GM23338 (cell line): ENCODE measurements at regions not wholly inside any gene's neighbourhood (a gene's known extent, or its start where the extent isn't known, plus 50 kb on each side); places are given as distances from the start of the nearest gene placed in this dataset.
A peak's percentile ranks its signal among the peaks of the same experiment; 100 is the strongest.

ENCODE experiments used
- ATAC-seq: fragments of 200-7000 bp; cut with Tn5 transposase; 3 replicates; pipeline ENCODE4 v1.9.1; 2020
- DNase-seq: peaks from one replicate; pipeline ENCODE4 v3.0.0-alpha.2; 2015; ENCODE audit warnings: low spot score
- H2AFZ ChIP-seq: fragments of 200-600 bp; sonication (generic); 2 replicates; pipeline ENCODE4 v1.8.0; 2016; ENCODE audit warnings: antibody characterized with exemption, mild to moderate bottlenecking, moderate library complexity
- H3F3A ChIP-seq: fragments of 200-600 bp; sonication (generic); replicated peaks from 2 replicates; pipeline ENCODE4 v1.8.0; 2017; ENCODE audit warnings: antibody characterized with exemption, mixed run types, low read depth
- H3K27ac ChIP-seq: fragments of 200-600 bp; sonication (generic); 2 replicates; pipeline ENCODE4 v1.6.1; 2016; ENCODE audit warnings: low read depth
- H3K27me3 ChIP-seq: fragments of 200-600 bp; sonication (generic); 2 replicates; pipeline ENCODE4 v1.8.0; 2016; ENCODE audit warnings: mild to moderate bottlenecking, mixed run types, moderate library complexity; ENCODE audit not compliant: insufficient read depth
- H3K36me3 ChIP-seq: fragments of 200-600 bp; sonication (generic); 2 replicates; pipeline ENCODE4 v1.8.0; 2016; ENCODE audit warnings: mild to moderate bottlenecking; ENCODE audit not compliant: insufficient read depth
- H3K4me1 ChIP-seq: fragments of 200-600 bp; sonication (generic); 2 replicates; pipeline ENCODE4 v1.8.0; 2016; ENCODE audit warnings: mild to moderate bottlenecking, moderate library complexity; ENCODE audit not compliant: insufficient read depth
- H3K4me2 ChIP-seq: fragments of 200-600 bp; sonication (generic); 2 replicates; pipeline ENCODE4 v1.7.1; 2017; ENCODE audit warnings: mixed run types
- H3K4me3 ChIP-seq: fragments of 200-600 bp; sonication (generic); 2 replicates; pipeline ENCODE4 v1.6.1; 2016; ENCODE audit warnings: mixed run types
- H3K79me2 ChIP-seq: fragments of 200-600 bp; sonication (generic); replicated peaks from 2 replicates; pipeline ENCODE4 v1.8.0; 2017; ENCODE audit warnings: mild to moderate bottlenecking; ENCODE audit not compliant: insufficient read depth
- H3K9me2 ChIP-seq: fragments of 200-600 bp; sonication (generic); 2 replicates; pipeline ENCODE4 v1.8.0; 2017; ENCODE audit not compliant: insufficient read depth
- H4K20me1 ChIP-seq: fragments of 200-600 bp; sonication (generic); replicated peaks from 2 replicates; pipeline ENCODE4 v1.8.0; 2017; ENCODE audit warnings: mild to moderate bottlenecking; ENCODE audit not compliant: insufficient read depth
- H3K27ac Mint-ChIP-seq: 2 replicates; pipeline ENCODE4 v1.8.0; 2020; ENCODE audit warnings: inconsistent platforms, mild to moderate bottlenecking, moderate library complexity, mixed read lengths
- H3K27me3 Mint-ChIP-seq: 3 replicates; pipeline ENCODE4 v1.8.0; 2022; ENCODE audit warnings: low read depth, mild to moderate bottlenecking, moderate library complexity, mixed read lengths, inconsistent platforms; ENCODE audit not compliant: insufficient read depth, poor library complexity
- H3K36me3 Mint-ChIP-seq: 3 replicates; pipeline ENCODE4 v1.8.0; 2021; ENCODE audit warnings: low read depth, mild to moderate bottlenecking, inconsistent platforms, moderate library complexity, mixed read lengths
- H3K4me1 Mint-ChIP-seq: 3 replicates; pipeline ENCODE4 v1.8.0; 2020; ENCODE audit warnings: mild to moderate bottlenecking, inconsistent platforms, mixed read lengths
- H3K4me3 Mint-ChIP-seq: 3 replicates; pipeline ENCODE4 v1.8.0; 2021; ENCODE audit warnings: moderate library complexity, mild to moderate bottlenecking, inconsistent platforms, mixed read lengths
- H3K9me3 Mint-ChIP-seq: 3 replicates; pipeline ENCODE4 v1.8.0; 2020; ENCODE audit warnings: moderate library complexity, mild to moderate bottlenecking, inconsistent platforms, mixed read lengths
- CTCF ChIP-seq, 2 experiments: fragments of 200-600 bp in 1 of 2; sonication (generic) in 1 of 2; conservative IDR thresholded peaks; 2 replicates each; pipeline versions ENCODE4 v1.5.1 to v1.6.1; 2016 to 2017; ENCODE audit warnings: antibody characterized with exemption in 2 of 2, low read depth in 2 of 2, mild to moderate bottlenecking in 2 of 2, moderate library complexity in 1 of 2
- EZH2 ChIP-seq: fragments of 200-600 bp; sonication (generic); IDR thresholded peaks from one replicate; pipeline ENCODE4 v1.8.0; 2017; ENCODE audit warnings: antibody characterized with exemption, mild to moderate bottlenecking, low read depth; ENCODE audit not compliant: unreplicated experiment
- JUNB ChIP-seq: IDR thresholded peaks from one replicate; pipeline ENCODE4 v1.6.1; 2016; ENCODE audit warnings: antibody characterized with exemption; ENCODE audit not compliant: unreplicated experiment
- NANOG ChIP-seq: IDR thresholded peaks from 2 replicates; pipeline ENCODE4 v1.6.1; 2016; ENCODE audit warnings: antibody characterized with exemption, borderline replicate concordance
- POLR2AphosphoS5 ChIP-seq: IDR thresholded peaks from 2 replicates; pipeline ENCODE4 v1.6.1; 2016; ENCODE audit warnings: antibody characterized with exemption, low read depth
- REST ChIP-seq: IDR thresholded peaks from one replicate; pipeline ENCODE4 v1.6.1; 2018; ENCODE audit warnings: antibody characterized with exemption; ENCODE audit not compliant: unreplicated experiment
- STAT1 ChIP-seq: IDR thresholded peaks from one replicate; pipeline ENCODE4 v1.6.1; 2016; ENCODE audit warnings: antibody characterized with exemption; ENCODE audit not compliant: unreplicated experiment
- ZNF114 ChIP-seq: fragments of 250-450 bp; sonication (Bioruptor Pico); IDR thresholded peaks from 2 replicates; pipeline ENCODE4 v1.5.0; 2020; ENCODE audit warnings: mild to moderate bottlenecking, moderate library complexity
- ZNF331 ChIP-seq: fragments of 250-450 bp; sonication (Bioruptor Pico); IDR thresholded peaks from 2 replicates; pipeline ENCODE4 v1.5.0; 2020; ENCODE audit warnings: low read depth, mild to moderate bottlenecking, moderate library complexity
- TF ChIP-seq, protein P1 (sequence below): IDR thresholded peaks from 2 replicates; pipeline ENCODE4 v1.6.1; 2016; ENCODE audit warnings: antibody characterized with exemption

DNA sequence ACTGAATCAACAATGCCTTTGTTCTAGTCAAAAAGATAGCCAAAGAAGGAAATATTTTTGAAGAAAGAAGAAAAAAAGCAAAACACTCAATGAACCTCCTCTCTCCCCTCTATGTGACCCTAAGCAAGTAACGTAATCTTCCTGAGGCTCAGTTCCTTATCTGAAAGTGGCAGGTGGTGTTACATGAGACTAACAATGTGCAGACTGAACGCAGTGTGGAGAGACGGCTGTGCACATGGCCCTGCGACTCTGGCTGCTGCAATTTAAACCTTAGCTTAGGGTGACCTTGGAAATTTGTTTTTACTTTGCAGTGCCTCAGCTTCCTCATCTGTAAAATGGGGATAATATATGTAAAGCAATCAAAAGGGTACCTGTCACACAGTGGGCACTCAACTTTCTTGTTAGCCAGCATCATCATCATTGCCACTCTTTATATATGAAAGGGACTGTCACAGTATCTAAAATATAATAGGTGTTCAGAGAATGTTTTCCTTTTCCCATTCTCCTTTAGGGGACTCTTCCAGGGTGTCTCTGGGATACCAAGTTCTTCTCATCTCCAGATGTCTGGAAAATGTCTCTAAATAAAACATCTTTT lies 100.1 kb upstream of the JUN start (continued):
- TF ChIP-seq REST, result no peak

DNA sequence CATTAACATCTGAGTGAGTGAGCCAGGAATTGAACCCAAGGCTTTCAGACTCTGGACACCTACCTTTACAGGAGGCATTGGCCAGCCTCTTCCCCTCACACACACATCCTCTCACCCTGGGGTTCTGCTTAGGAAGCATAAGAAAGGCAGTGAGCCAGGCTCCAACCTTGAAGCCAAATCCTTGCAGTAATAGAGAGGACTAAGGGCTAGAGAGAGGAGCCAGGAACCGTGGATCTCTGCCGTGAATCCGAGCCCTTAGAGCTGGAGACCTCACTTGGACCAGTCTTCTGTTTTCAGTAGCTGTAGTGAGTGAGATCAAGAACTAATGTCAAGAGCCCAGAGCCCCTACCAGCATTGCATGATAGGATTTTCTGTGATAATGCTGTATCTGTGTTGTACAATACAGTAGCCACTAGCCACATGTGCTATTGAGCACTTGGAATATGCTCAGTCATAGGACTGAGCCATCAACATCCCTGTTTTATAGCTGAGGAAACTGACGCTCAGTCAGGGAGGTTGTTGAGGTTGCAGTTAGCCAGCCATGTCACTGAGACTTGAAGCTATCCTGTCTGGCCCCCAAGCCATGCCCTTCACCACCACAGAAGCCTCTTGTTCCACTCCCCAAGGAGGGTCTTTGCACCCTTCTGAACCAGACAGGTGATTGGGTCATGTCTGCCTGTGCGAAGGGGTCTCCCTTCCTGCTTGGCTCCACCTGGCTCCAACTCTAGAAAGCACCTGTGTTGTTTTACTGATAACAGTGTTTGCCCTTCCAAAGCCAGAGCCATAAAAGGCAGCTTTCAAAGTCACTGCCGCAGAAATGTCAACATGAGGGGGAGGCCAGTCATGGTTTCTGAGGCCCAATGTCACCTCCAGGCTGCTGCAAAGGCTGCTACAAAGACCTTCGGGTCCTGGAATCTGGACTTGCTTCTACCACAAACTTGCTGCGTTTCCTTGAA lies 101.1 kb upstream of the JUN start:
- Mint-ChIP-seq H3K9me3 (no peaks in the 10 kb centered on the region), H3K4me3 (no peak overlapping the region), H3K27me3 (no peaks in the 10 kb centered on the region), H3K4me1 (peaks cover 5% of the 10 kb centered on the region; the same call in 2 of the 3 replicates), H3K27ac (no peak overlapping the region), H3K36me3 (no peaks in the 10 kb centered on the region)
- ATAC-seq, result no peak
- H3K4me3 ChIP-seq, result no peak overlapping the region
- H2AFZ ChIP-seq, result peak overlapping the region; percentile 56; the same call in 1 of the 2 replicates
- H3K79me2 ChIP-seq, result no peaks in the 10 kb centered on the region
- no peaks in the 10 kb centered on the region for H3F3A ChIP-seq
- no peak for DNase-seq
- H3K9me2 ChIP-seq, result peaks cover 17% of the 10 kb centered on the region
- no peaks in the 10 kb centered on the region for H3K4me1 ChIP-seq
- no peak overlapping the region for H3K4me2 ChIP-seq
- H3K36me3 ChIP-seq, result no peaks in the 10 kb centered on the region
- no peak overlapping the region for H3K27ac ChIP-seq
- no peaks in the 10 kb centered on the region for H3K27me3 ChIP-seq
- no peaks in the 10 kb centered on the region for H4K20me1 ChIP-seq
- TF ChIP-seq JUNB (no peak), CTCF (conservative IDR thresholded peaks at IDR 0.05; ENCODE audit: low read depth in 2 of 2) (no peak), STAT1 (no peak), ZNF114 (CRISPR knock-in tag) (no peak), REST (no peak), EZH2 (no peak), NANOG (no peak), POLR2AphosphoS5 (no peak), ZNF331 (CRISPR knock-in tag) (no peak)
- TF ChIP-seq, protein P1, sequence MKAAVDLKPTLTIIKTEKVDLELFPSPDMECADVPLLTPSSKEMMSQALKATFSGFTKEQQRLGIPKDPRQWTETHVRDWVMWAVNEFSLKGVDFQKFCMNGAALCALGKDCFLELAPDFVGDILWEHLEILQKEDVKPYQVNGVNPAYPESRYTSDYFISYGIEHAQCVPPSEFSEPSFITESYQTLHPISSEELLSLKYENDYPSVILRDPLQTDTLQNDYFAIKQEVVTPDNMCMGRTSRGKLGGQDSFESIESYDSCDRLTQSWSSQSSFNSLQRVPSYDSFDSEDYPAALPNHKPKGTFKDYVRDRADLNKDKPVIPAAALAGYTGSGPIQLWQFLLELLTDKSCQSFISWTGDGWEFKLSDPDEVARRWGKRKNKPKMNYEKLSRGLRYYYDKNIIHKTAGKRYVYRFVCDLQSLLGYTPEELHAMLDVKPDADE, result no peak
